GM13976 (cell line): ENCODE measurements at regions not wholly inside any gene's neighbourhood (a gene's known extent, or its start where the extent isn't known, plus 50 kb on each side); places are given as distances from the start of the nearest gene placed in this dataset.

Experiments used
- DNase-seq: peaks from one replicate; pipeline ENCODE4 v3.0.0; 2012; ENCODE audit warnings: low spot score
- CTCF ChIP-seq: IDR thresholded peaks from 2 replicates; pipeline ENCODE4 v1.5.1; 2012; ENCODE audit warnings: borderline replicate concordance, mild to moderate bottlenecking; ENCODE audit not compliant: insufficient read depth; ENCODE audit errors: extremely low read depth, missing control alignments, control extremely low read depth
- in situ Hi-C: fragments of 300-500 bp; cut with MboI; formaldehyde crosslinking; loops from one replicate; pipeline ENCODE4 v1.12.0; 2022; ENCODE audit warnings: low sequenced_read_pairs, mixed read lengths, inconsistent platforms; ENCODE audit not compliant: unreplicated experiment

DNA sequence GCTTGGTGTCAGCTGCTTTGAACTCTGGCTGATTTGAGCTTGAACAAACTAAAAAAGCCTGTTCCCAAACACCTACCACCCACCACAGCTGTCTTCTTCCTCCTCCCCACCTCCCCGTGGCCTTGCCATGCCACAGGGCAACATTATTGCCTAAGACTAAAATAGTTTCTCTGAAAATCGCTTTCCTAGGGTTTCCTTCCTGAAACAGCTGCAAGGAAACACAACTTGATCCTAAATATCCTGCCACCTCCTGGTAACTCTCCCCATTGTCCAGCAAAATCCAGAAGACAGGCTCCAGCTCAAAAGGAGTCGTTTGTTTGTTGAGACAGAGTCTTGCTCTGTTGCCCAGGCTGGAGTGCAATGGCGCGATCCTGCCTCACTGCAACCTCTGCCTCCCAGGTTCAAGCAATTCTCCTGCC, 193.9 kb upstream of the TPM1 start:
- DNase-seq: no peak
- no peak for TF ChIP-seq CTCF
- in situ Hi-C loops: no loop called here

GRCh38 chr15:62849316-62850106, 193.0 kb upstream of the TPM1 start:
- DNase-seq: no peak
- in situ Hi-C loops: no loop called here
- no peak for TF ChIP-seq CTCF

- in situ Hi-C loops: no loop called here
Measured at GRCh38 chr15:62850318-62850717, 192.2 kb upstream of the TPM1 start.

DNA sequence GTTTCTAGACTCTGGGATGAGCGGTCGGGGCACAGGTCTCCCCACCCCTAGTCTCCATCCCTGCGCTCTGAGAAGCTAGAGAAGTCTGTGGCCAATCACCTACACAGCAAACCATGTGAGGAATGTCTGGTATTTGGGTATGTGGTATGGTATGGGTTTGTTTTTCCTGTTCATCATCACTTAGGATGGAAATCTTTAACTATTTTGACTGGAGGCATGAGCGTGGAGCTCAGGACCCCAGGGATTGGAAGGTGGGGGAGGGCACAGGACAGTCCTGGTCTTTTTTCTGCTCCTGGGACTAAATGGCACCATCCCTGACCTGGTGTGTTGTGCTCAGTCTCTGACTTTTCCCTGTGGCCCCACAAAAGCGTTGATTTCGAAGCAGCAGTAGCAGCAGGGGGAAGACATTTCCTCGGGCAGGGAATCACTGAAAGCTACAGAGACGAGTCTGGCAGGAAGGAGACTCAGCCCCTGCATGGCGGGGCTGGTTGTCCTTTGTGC, 191.7 kb upstream of the TPM1 start:
- TF ChIP-seq CTCF: no peak
- in situ Hi-C loops: no loop called here
- DNase-seq: no peak

More at GRCh38 chr15:62850318-62850717, 192.2 kb upstream of the TPM1 start:
- no peak for DNase-seq
- no peak for TF ChIP-seq CTCF

DNA sequence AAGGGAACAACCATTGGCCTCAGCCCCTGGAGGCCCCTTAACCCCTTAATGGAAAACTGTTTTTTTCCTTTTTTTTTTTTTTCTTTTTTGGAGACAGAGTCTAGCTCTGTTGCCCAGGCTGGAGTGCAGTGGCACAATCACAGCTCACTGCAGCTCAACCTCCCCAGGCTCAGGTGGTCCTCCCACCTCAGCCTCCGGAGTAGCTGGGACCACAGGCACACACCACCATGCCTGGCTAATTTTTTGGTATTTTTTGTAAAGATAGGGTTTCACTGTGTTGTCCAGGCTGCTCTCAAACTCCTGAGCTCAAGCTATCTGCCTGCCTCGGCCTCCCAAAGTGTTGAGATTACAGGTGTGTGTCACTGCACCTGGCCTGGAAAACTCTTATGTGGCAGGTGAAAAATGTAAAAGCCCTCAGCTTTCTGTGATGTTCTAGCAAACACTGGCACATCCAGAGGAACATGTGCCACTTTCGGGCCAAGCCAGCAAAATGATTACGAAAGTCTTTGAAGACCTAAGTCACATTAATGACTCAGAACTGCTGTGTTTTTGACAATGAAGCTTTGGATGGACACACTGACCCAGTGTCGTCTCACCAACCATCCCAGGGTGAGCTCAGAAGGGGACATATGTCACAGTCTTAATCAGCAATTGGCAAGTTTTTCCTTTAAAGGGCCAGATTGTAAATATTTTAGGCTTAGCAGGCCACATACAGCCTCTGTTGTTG, 189.3 kb upstream of the TPM1 start:
- DNase-seq: no peak
- in situ Hi-C loops: no loop called here
- no peak for TF ChIP-seq CTCF

DNA sequence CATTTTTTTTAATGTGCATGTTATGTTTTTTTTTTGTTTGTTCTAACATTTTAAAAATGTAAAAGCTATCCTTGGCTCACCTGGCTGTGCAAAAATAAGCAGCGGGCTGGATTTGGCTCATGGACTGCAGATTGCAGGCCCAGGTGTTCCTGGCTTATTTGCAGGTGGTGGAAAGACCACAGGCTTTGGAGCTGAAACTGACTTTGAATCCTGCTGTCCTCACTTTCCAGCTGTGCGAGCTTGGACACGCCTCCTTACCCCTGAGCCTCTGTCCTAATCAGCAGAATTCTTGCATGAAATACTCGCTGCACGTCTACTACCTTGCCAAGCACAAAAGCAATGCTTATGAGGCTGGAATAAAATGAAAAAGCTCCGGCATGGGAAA, 188.7 kb upstream of the TPM1 start:
- DNase-seq: no peak
- in situ Hi-C loops: no loop called here
- no peak for TF ChIP-seq CTCF
